H9 (cell line): ENCODE measurements at regions not wholly inside any gene's neighbourhood (a gene's known extent, or its start where the extent isn't known, plus 50 kb on each side); places are given as distances from the start of the nearest gene placed in this dataset.

Experiments
- DNase-seq: peaks from one replicate; pipeline ENCODE4 v3.0.0-alpha.2; 2017
- H2AFZ ChIP-seq: one replicate; pipeline ENCODE4 v1.6.1; 2013; ENCODE audit warnings: mild to moderate bottlenecking, low read length, control low read depth, moderate library complexity
- H2AK5ac ChIP-seq: 2 replicates; pipeline ENCODE4 v1.6.1; 2013; ENCODE audit warnings: low read length, control low read depth, mixed read lengths; ENCODE audit not compliant: insufficient read length
- H2BK120ac ChIP-seq: one replicate; pipeline ENCODE4 v1.6.1; 2013; ENCODE audit warnings: low read depth, mild to moderate bottlenecking, low read length, control low read depth, inconsistent platforms; ENCODE audit not compliant: poor library complexity, severe bottlenecking
- H2BK12ac ChIP-seq: 2 replicates; pipeline ENCODE4 v1.6.1; 2013; ENCODE audit warnings: low read length, control low read depth, mixed read lengths, low read depth; ENCODE audit not compliant: insufficient read length
- H2BK15ac ChIP-seq: 2 replicates; pipeline ENCODE4 v1.6.1; 2013; ENCODE audit warnings: low read depth, low read length, control low read depth
- H2BK20ac ChIP-seq: one replicate; pipeline ENCODE4 v1.6.1; 2013; ENCODE audit warnings: low read depth, mild to moderate bottlenecking, low read length, control low read depth, inconsistent platforms; ENCODE audit not compliant: poor library complexity, severe bottlenecking
- H2BK5ac ChIP-seq: 2 replicates; pipeline ENCODE4 v1.6.1; 2013; ENCODE audit warnings: low read length, control low read depth, mixed read lengths; ENCODE audit not compliant: insufficient read length
- H3K14ac ChIP-seq: 2 replicates; pipeline ENCODE4 v1.6.1; 2013; ENCODE audit warnings: low read length, control low read depth; ENCODE audit not compliant: insufficient read depth
- H3K18ac ChIP-seq: 2 replicates; pipeline ENCODE4 v1.6.1; 2013; ENCODE audit warnings: low read depth, mild to moderate bottlenecking, mixed read lengths, low read length, control low read depth; ENCODE audit not compliant: insufficient read length
- H3K23ac ChIP-seq: 2 replicates; pipeline ENCODE4 v1.6.1; 2013; ENCODE audit warnings: low read length, control low read depth, mixed read lengths, low read depth; ENCODE audit not compliant: insufficient read length
- H3K23me2 ChIP-seq: 2 replicates; pipeline ENCODE4 v1.6.1; 2013; ENCODE audit warnings: low read depth, mild to moderate bottlenecking, mixed read lengths, low read length, control low read depth; ENCODE audit not compliant: insufficient read length, poor library complexity, severe bottlenecking
- H3K27ac ChIP-seq: 2 replicates; pipeline ENCODE4 v1.5.1; 2013; ENCODE audit warnings: low read length, control low read depth, mixed read lengths, low read depth; ENCODE audit not compliant: insufficient read length
- H3K27me3 ChIP-seq: 2 replicates; pipeline ENCODE4 v1.6.1; 2013; ENCODE audit warnings: low read length, control low read depth, inconsistent platforms; ENCODE audit not compliant: insufficient read depth
- H3K4ac ChIP-seq: 2 replicates; pipeline ENCODE4 v1.6.1; 2013; ENCODE audit warnings: low read depth, mild to moderate bottlenecking, control low read depth, inconsistent platforms, low read length, moderate library complexity
- H3K4me1 ChIP-seq: 2 replicates; pipeline ENCODE4 v1.6.1; 2013; ENCODE audit warnings: low read length, control low read depth, inconsistent platforms; ENCODE audit not compliant: insufficient read depth
- H3K4me2 ChIP-seq: 2 replicates; pipeline ENCODE4 v1.6.1; 2013; ENCODE audit warnings: low read length, control low read depth, mixed read lengths; ENCODE audit not compliant: insufficient read length, insufficient read depth
- H3K56ac ChIP-seq: 2 replicates; pipeline ENCODE4 v1.6.1; 2013; ENCODE audit warnings: low read depth, mild to moderate bottlenecking, mixed read lengths, low read length, control low read depth; ENCODE audit not compliant: insufficient read length
- H3K79me1 ChIP-seq: 2 replicates; pipeline ENCODE4 v1.6.1; 2013; ENCODE audit warnings: low read depth, mild to moderate bottlenecking, moderate library complexity, low read length, control low read depth, inconsistent platforms; ENCODE audit not compliant: insufficient read depth, poor library complexity, severe bottlenecking
- H3K79me2 ChIP-seq: 2 replicates; pipeline ENCODE4 v1.6.1; 2013; ENCODE audit warnings: low read length, control low read depth, inconsistent platforms; ENCODE audit not compliant: insufficient read depth
- H3K9ac ChIP-seq: 2 replicates; pipeline ENCODE4 v1.6.1; 2013; ENCODE audit warnings: low read length, control low read depth, mixed read lengths; ENCODE audit not compliant: insufficient read length; ENCODE audit errors: extremely low read depth
- H3K9me3 ChIP-seq: one replicate; pipeline ENCODE4 v1.6.1; 2013; ENCODE audit warnings: low read depth, low read length, inconsistent platforms; ENCODE audit not compliant: control insufficient read depth
- H3T11ph ChIP-seq: one replicate; pipeline ENCODE4 v1.6.1; 2013; ENCODE audit warnings: mild to moderate bottlenecking, low read length, control low read depth, inconsistent platforms
- H4K20me1 ChIP-seq: one replicate; pipeline ENCODE4 v1.6.1; 2013; ENCODE audit not compliant: control insufficient read depth, insufficient read length, insufficient read depth
- H4K5ac ChIP-seq: 2 replicates; pipeline ENCODE4 v1.6.1; 2013; ENCODE audit warnings: low read depth, mild to moderate bottlenecking, mixed read lengths, low read length, control low read depth; ENCODE audit not compliant: insufficient read length
- H4K8ac ChIP-seq: replicated peaks from 2 replicates; pipeline ENCODE4 v1.6.1; 2013; ENCODE audit warnings: low read length, control low read depth, mixed read lengths, low read depth; ENCODE audit not compliant: insufficient read length
- H4K91ac ChIP-seq: 2 replicates; pipeline ENCODE4 v1.6.1; 2013; ENCODE audit warnings: low read depth, mild to moderate bottlenecking, moderate library complexity, mixed read lengths, low read length, control low read depth; ENCODE audit not compliant: insufficient read length
- H3K27ac Mint-ChIP-seq, 3 experiments: 2 replicates in 2 of 3; 3 replicates in 1 of 3; pipeline ENCODE4 v1.8.0; 2020 to 2021; ENCODE audit warnings: mixed read lengths in 3 of 3, mild to moderate bottlenecking in 1 of 3, moderate library complexity in 1 of 3
- H3K27me3 Mint-ChIP-seq: 2 replicates; pipeline ENCODE4 v1.8.0; 2021; ENCODE audit warnings: low read depth, mild to moderate bottlenecking, moderate library complexity, mixed read lengths
- H3K36me3 Mint-ChIP-seq, 3 experiments: 2 replicates in 2 of 3; 3 replicates in 1 of 3; pipeline ENCODE4 v1.8.0; 2020 to 2021; ENCODE audit warnings: low read depth in 3 of 3, mixed read lengths in 3 of 3; ENCODE audit not compliant: insufficient read depth in 1 of 3
- H3K4me1 Mint-ChIP-seq, 2 experiments: 2 replicates each; pipeline ENCODE4 v1.8.0; 2020; ENCODE audit warnings: mixed read lengths in 2 of 2
- H3K4me3 Mint-ChIP-seq, 2 experiments: 2 replicates in 1 of 2; 3 replicates in 1 of 2; pipeline ENCODE4 v1.8.0; 2020 to 2021; ENCODE audit warnings: mild to moderate bottlenecking in 2 of 2, mixed read lengths in 2 of 2, moderate library complexity in 1 of 2
- H3K9me3 Mint-ChIP-seq, 2 experiments: 2 replicates in 1 of 2; 3 replicates in 1 of 2; pipeline ENCODE4 v1.8.0; 2020; ENCODE audit warnings: mild to moderate bottlenecking in 2 of 2, mixed read lengths in 2 of 2, moderate library complexity in 1 of 2
- CTCF ChIP-seq: fragments of 200-600 bp; sonication (generic); conservative IDR thresholded peaks from 3 replicates; pipeline ENCODE4 v1.8.0; 2021; ENCODE audit warnings: antibody characterized with exemption, mild to moderate bottlenecking
- WGBS: extraction: QIAGEN DNeasy Blood & Tissue Kit; methylation state at CpG from one replicate; pipeline ENCODE4 v1.1.7; 2013; ENCODE audit warnings: missing lambda C conversion rate, low lambda C conversion rate, mixed read lengths; ENCODE audit not compliant: insufficient read length; ENCODE audit errors: extremely low coverage; 5-methylcytosine and 5-hydroxymethylcytosine counted together

GRCh38 chr18:6465281-6465680, 50.6 kb upstream of the L3MBTL4 start:
- TF ChIP-seq CTCF, result no peak
- Histone ChIP-seq H3T11ph (no peak overlapping the region), H3K27me3 (no peaks in the 10 kb centered on the region), H3K14ac (no peak overlapping the region), H3K23me2 (no peaks in the 10 kb centered on the region), H2BK15ac (no peak overlapping the region), H3K9me3 (no peaks in the 10 kb centered on the region), H2BK20ac (no peak overlapping the region), H3K9ac (no peak overlapping the region), H2AFZ (no peak overlapping the region), H2BK5ac (no peak overlapping the region), H2BK120ac (no peak overlapping the region), H4K8ac (no peak overlapping the region), H3K79me1 (no peaks in the 10 kb centered on the region), H3K79me2 (no peaks in the 10 kb centered on the region), H4K91ac (no peak overlapping the region), H2BK12ac (no peak overlapping the region), H3K23ac (no peak overlapping the region), H3K18ac (no peak overlapping the region), H4K5ac (no peak overlapping the region), H3K56ac (no peak overlapping the region), H4K20me1 (no peaks in the 10 kb centered on the region), H2AK5ac (no peak overlapping the region), H3K4me2 (no peak overlapping the region), H3K4ac (no peak overlapping the region), H3K4me1 (no peaks in the 10 kb centered on the region), H3K27ac (no peak overlapping the region)
- no peak for DNase-seq
- H3K27ac Mint-ChIP-seq, result no peak overlapping the region
- no peak overlapping the region for H3K4me3 Mint-ChIP-seq
- H3K36me3 Mint-ChIP-seq, result no peaks in the 10 kb centered on the region
- H3K4me1 Mint-ChIP-seq, result no peaks in the 10 kb centered on the region
- no CpG with 5 or more reads among the region's 1 CpG for WGBS
- no peaks in the 10 kb centered on the region; the same call in 1 of the 2 replicates for H3K27me3 Mint-ChIP-seq
- peaks cover 0 to 4% of the 10 kb centered on the region in 2 experiments; a peak in 4 of 5 replicates for H3K9me3 Mint-ChIP-seq
